ENCODE measurements at regions not wholly inside any gene's neighbourhood (a gene's known extent, or its start where the extent isn't known, plus 50 kb on each side); places are given as distances from the start of the nearest gene placed in this dataset.

DNA sequence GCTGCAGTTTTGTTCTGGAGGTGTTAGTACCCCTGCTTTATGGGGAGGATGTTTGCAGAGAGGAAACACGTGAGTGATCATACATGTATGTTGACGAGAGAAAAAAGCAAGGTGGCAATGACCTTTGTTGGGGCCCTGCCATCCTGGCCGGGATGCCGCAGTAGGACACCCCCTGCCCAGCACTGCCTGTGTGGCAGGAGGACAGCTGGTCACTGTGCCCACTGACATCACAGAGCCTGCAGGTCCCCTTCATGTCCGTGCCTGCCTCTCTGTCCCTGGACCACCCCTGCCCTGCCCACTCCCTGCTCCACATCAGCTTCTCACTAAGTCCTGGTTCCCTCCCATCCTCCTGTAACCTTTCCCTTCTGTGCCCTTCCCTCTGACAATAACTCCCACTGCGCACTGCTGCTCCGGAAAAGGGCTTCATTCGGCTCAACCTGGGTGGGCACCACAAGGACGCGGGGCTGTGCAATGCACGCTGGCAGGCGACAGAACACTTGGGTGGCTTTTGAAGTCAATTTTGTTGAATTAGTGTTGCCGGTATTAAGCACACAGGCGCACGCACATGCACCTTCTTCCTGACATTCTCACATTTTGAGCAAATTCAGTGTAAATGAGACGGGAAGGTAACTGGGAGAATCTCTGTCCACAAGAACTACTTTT lies 51.5 kb upstream of the TWIST2 start:
- no peak for TF ChIP-seq ZNF274 (IDR thresholded peaks at IDR 0.05; ENCODE audit: low read depth, low read length)
- no peak for TF ChIP-seq SUZ12 (IDR thresholded peaks at IDR 0.05; ENCODE audit: extremely low read depth, insufficient read depth, insufficient read length)
- no peak for TF ChIP-seq YY1 (IDR thresholded peaks at IDR 0.05; ENCODE audit: insufficient read depth, insufficient read length)

Data from NT2/D1 (cell line).